Right lobe of liver (tissue), 6 donors: ENCODE measurements at regions not wholly inside any gene's neighbourhood (a gene's known extent, or its start where the extent isn't known, plus 50 kb on each side); places are given as distances from the start of the nearest gene placed in this dataset.

Source experiments
- ATAC-seq, 4 donors: fragments of 200-7000 bp; cut with Tn5 transposase; one replicate each; pipeline ENCODE4 v1.9.1; 2020; ENCODE audit warnings: mild to moderate bottlenecking in 4 of 4, moderate library complexity in 4 of 4
- DNase-seq, 3 donors: peaks; one replicate each; pipeline ENCODE4 v3.0.0-alpha.2; 2020
- H3K27ac ChIP-seq, 3 donors: fragments of 200-600 bp; one replicate each; pipeline ENCODE4 v1.8.0; 2022
- H3K27me3 ChIP-seq, 2 donors: fragments of 200-600 bp; one replicate each; pipeline ENCODE4 v1.8.0; 2022
- H3K36me3 ChIP-seq, 4 donors: fragments of 200-600 bp; sonication (generic) in 1 of 4; one replicate each; pipeline versions ENCODE4 v1.5.1 to v1.8.0; 2017 to 2022; ENCODE audit warnings: control low read depth in 1 of 4
- H3K4me1 ChIP-seq, 4 donors: fragments of 200-600 bp; sonication (generic) in 1 of 4; one replicate each; pipeline versions ENCODE4 v1.5.1 to v1.8.0; 2017 to 2022; ENCODE audit warnings: control low read depth in 1 of 4
- H3K4me3 ChIP-seq, 3 donors: fragments of 200-600 bp; one replicate each; pipeline ENCODE4 v1.8.0; 2022
- H3K9me3 ChIP-seq, 4 donors: fragments of 200-600 bp; sonication (generic) in 1 of 4; one replicate each; pipeline versions ENCODE4 v1.5.1 to v1.8.0; 2017 to 2022; ENCODE audit warnings: control low read depth in 1 of 4
- POLR2A ChIP-seq: fragments of 450-650 bp; IDR thresholded peaks from one replicate; pipeline ENCODE4 v1.6.1; 2017; ENCODE audit warnings: antibody characterized with exemption, mild to moderate bottlenecking
- WGBS: methylation state at CpG from one replicate; pipeline ENCODE4 v1.1.6; 2018; ENCODE audit warnings: low coverage, low lambda C conversion rate; ENCODE audit not compliant: insufficient coverage; ENCODE audit errors: missing lambda C conversion rate; 5-methylcytosine and 5-hydroxymethylcytosine counted together
- intact Hi-C, 2 donors: fragments of 100-400 bp; cut with DNase I; formaldehyde crosslinking; loops; one replicate each; pipeline versions ENCODE4 v1.11.2 to v1.14.1; 2022
- TF ChIP-seq, protein P1 (sequence below), 4 donors: fragments of 200-600 bp in 3 of 4; fragments of 450-650 bp in 1 of 4; IDR thresholded peaks; one replicate each; pipeline versions ENCODE4 v1.5.1 to v1.8.0; 2016 to 2022; ENCODE audit warnings: antibody characterized with exemption in 4 of 4, mild to moderate bottlenecking in 2 of 4
- donor health status: DM: no; HTN: yes; CAD: no.
- donor health status: DM: no; HTN: no; CAD: no.
- donor health status: DM: no; HTN: no; CAD: no.
- donor health status: DM: no; HTN: yes; CAD: no.
- donor health status: DM: no; HTN: yes; CAD: no.

DNA sequence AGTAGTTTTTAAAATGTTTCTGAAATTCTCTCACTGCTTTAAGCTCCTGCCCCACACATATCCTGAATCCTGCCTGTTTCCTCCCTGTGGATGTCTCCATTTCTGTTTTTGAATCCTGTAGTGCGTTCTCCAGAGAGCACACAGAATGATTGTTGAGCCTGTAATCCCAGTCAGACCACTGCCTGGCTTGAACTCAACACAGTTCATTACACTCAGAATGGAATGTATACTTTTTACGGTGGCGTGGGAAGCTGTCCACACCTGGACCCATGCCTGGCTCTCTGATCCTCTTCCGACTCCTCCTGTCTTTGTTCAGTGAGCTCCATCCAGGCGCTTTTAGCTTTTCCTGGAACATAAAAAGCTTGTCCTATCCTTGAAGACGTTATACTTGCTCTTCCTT is 1217.0 kb upstream of the PRKX start:
- ATAC-seq (no peak), DNase-seq (no peak)
- no peaks in the 10 kb centered on the region for H3K27me3 ChIP-seq
- intact Hi-C loops: no loop called here
- 57% methylated on average over 6 of the region's 6 CpGs for WGBS
- H3K27ac ChIP-seq: no peak overlapping the region
- no peaks in the 10 kb centered on the region for H3K36me3 ChIP-seq
- no peaks in the 10 kb centered on the region for H3K4me1 ChIP-seq
- H3K4me3 ChIP-seq: no peak overlapping the region
- TF ChIP-seq, protein P1, sequence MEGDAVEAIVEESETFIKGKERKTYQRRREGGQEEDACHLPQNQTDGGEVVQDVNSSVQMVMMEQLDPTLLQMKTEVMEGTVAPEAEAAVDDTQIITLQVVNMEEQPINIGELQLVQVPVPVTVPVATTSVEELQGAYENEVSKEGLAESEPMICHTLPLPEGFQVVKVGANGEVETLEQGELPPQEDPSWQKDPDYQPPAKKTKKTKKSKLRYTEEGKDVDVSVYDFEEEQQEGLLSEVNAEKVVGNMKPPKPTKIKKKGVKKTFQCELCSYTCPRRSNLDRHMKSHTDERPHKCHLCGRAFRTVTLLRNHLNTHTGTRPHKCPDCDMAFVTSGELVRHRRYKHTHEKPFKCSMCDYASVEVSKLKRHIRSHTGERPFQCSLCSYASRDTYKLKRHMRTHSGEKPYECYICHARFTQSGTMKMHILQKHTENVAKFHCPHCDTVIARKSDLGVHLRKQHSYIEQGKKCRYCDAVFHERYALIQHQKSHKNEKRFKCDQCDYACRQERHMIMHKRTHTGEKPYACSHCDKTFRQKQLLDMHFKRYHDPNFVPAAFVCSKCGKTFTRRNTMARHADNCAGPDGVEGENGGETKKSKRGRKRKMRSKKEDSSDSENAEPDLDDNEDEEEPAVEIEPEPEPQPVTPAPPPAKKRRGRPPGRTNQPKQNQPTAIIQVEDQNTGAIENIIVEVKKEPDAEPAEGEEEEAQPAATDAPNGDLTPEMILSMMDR (IDR thresholded peaks at IDR 0.05): no peak
- no peak for TF ChIP-seq POLR2A
- H3K9me3 ChIP-seq: no peaks in the 10 kb centered on the region

DNA sequence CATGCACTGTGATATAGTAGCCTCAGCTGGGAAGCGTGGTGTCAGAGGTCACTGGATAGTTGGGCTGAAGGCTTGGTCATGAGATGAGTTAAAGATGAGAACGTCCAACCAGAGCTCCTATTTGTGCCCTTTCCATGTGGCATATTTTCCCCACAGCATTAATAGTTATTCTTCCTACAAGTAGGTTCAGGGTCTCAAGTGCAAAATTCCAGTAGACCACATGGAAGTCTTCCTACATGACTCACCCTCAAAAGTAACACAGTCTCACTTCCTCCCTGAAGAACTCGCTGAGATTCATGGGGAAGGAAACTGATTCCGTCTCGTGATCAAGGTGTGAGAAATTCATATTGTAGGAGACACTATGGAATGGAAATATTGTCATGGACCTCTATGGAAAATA is 1212.5 kb upstream of the PRKX start:
- H3K27me3 ChIP-seq: no peaks in the 10 kb centered on the region
- H3K27ac ChIP-seq: no peak overlapping the region
- no peak for TF ChIP-seq POLR2A
- TF ChIP-seq, protein P1 (IDR thresholded peaks at IDR 0.05): no peak
- 54% methylated on average over 5 of the region's 5 CpGs for WGBS
- intact Hi-C loops: no loop called here
- no peaks in the 10 kb centered on the region for H3K9me3 ChIP-seq
- ATAC-seq: no peak
- H3K4me1 ChIP-seq: no peaks in the 10 kb centered on the region
- no peaks in the 10 kb centered on the region for H3K36me3 ChIP-seq
- H3K4me3 ChIP-seq: no peak overlapping the region
- no peak for DNase-seq

GRCh38 chrX:4909348-4909747 is 1195.9 kb upstream of the PRKX start:
- no peak overlapping the region for H3K27ac ChIP-seq
- 40% methylated on average over 5 of the region's 5 CpGs for WGBS
- no peak overlapping the region for H3K4me3 ChIP-seq
- no peaks in the 10 kb centered on the region for H3K27me3 ChIP-seq
- TF ChIP-seq, protein P1 (IDR thresholded peaks at IDR 0.05): no peak
- TF ChIP-seq POLR2A: no peak
- intact Hi-C loops: no loop called here
- ATAC-seq: no peak
- no peaks in the 10 kb centered on the region for H3K9me3 ChIP-seq
- H3K36me3 ChIP-seq: no peaks in the 10 kb centered on the region
- no peaks in the 10 kb centered on the region for H3K4me1 ChIP-seq
- no peak for DNase-seq

- DNase-seq (no peak), ATAC-seq (no peak)
- Histone ChIP-seq H3K36me3 (no peaks in the 10 kb centered on the region), H3K27me3 (no peaks in the 10 kb centered on the region), H3K9me3 (no peaks in the 10 kb centered on the region), H3K4me1 (no peaks in the 10 kb centered on the region), H3K4me3 (no peak overlapping the region), H3K27ac (no peak overlapping the region)
- no peak for TF ChIP-seq POLR2A
- TF ChIP-seq, protein P1 (IDR thresholded peaks at IDR 0.05): no peak
- WGBS: 37% methylated on average over 6 of the region's 6 CpGs
- intact Hi-C loops: no loop called here
These were observed 1192.1 kb upstream of the PRKX start for GRCh38 chrX:4905576-4905975.

GRCh38 chrX:4881277-4881676 is 1167.8 kb upstream of the PRKX start:
- H3K9me3 ChIP-seq: no peaks in the 10 kb centered on the region
- no peaks in the 10 kb centered on the region for H3K27me3 ChIP-seq
- intact Hi-C loops: no loop called here
- no peaks in the 10 kb centered on the region for H3K36me3 ChIP-seq
- no peak overlapping the region for H3K27ac ChIP-seq
- 32% methylated on average over 2 of the region's 2 CpGs for WGBS
- H3K4me1 ChIP-seq: no peaks in the 10 kb centered on the region
- DNase-seq: no peak
- TF ChIP-seq POLR2A: no peak
- TF ChIP-seq, protein P1 (IDR thresholded peaks at IDR 0.05): no peak
- no peak for ATAC-seq
- no peak overlapping the region for H3K4me3 ChIP-seq
